Activated CD4-positive, alpha-beta T cell treated with anti-CD3 and anti-CD28 coated beads, Interleukin-2, amount 50 U/mL, for 16 hours (primary cell): ENCODE measurements at regions not wholly inside any gene's neighbourhood (a gene's known extent, or its start where the extent isn't known, plus 50 kb on each side); places are given as distances from the start of the nearest gene placed in this dataset.
"Not testable (repeated sequence)": the region's sequence is repeated elsewhere in the genome, so short reads cannot be mapped to it uniquely, and the experiment has no call there.

ENCODE experiments used
- DNase-seq: peaks from one replicate; pipeline ENCODE4 v3.0.0-alpha.2; 2020

- peak; percentile 15 for DNase-seq
Observed at GRCh38 chr15:79154483-79155135, 64.0 kb upstream of the RASGRF1 start.

- not testable (repeated sequence) for DNase-seq
Observed at GRCh38 chr15:79144290-79144689, 53.7 kb upstream of the RASGRF1 start.

- DNase-seq = no peak
Observed at GRCh38 chr15:79140846-79141570, 50.4 kb upstream of the RASGRF1 start.
